HG03159 (cell line): ENCODE measurements at regions not wholly inside any gene's neighbourhood (a gene's known extent, or its start where the extent isn't known, plus 50 kb on each side); places are given as distances from the start of the nearest gene placed in this dataset.

ENCODE experiments used
- ATAC-seq: cut with Tn5 transposase; IDR thresholded peaks from one replicate; pipeline ENCODE4 v1.9.1; 2021; ENCODE audit warnings: mild to moderate bottlenecking, moderate library complexity; ENCODE audit not compliant: unreplicated experiment

GRCh38 chr17:79506150-79506870, 104.5 kb downstream of the RBFOX3 start:
- ATAC-seq: no peak

GRCh38 chr17:79505199-79505598, 105.7 kb downstream of the RBFOX3 start:
- ATAC-seq: no peak

GRCh38 chr17:79504181-79504605, 106.7 kb downstream of the RBFOX3 start:
- no peak for ATAC-seq

GRCh38 chr17:79503126-79503839, 107.6 kb downstream of the RBFOX3 start:
- ATAC-seq: no peak

GRCh38 chr17:79501910-79502309, 108.9 kb downstream of the RBFOX3 start:
- no peak for ATAC-seq

- no peak for ATAC-seq
Measured at GRCh38 chr17:79500745-79501618, 109.9 kb downstream of the RBFOX3 start.

GRCh38 chr17:79498854-79499253, 112.0 kb downstream of the RBFOX3 start:
- no peak for ATAC-seq

- no peak for ATAC-seq
Measured at GRCh38 chr17:79497777-79498348, 113.0 kb downstream of the RBFOX3 start.

GRCh38 chr17:79496422-79497005, 114.3 kb downstream of the RBFOX3 start:
- ATAC-seq: no peak

GRCh38 chr17:79495665-79496064, 115.2 kb downstream of the RBFOX3 start:
- ATAC-seq: no peak

GRCh38 chr17:79491006-79491405, 119.8 kb downstream of the RBFOX3 start:
- no peak for ATAC-seq

GRCh38 chr17:79490530-79490929, 120.3 kb downstream of the RBFOX3 start:
- ATAC-seq: no peak

- no peak for ATAC-seq
Measured at GRCh38 chr17:79487149-79487548, 123.7 kb downstream of the RBFOX3 start.

- ATAC-seq: no peak
Measured at GRCh38 chr17:79485991-79486390, 124.9 kb downstream of the RBFOX3 start.

- no peak for ATAC-seq
Measured at GRCh38 chr17:79485419-79485985, 125.3 kb downstream of the RBFOX3 start.

- no peak for ATAC-seq
Measured at GRCh38 chr17:79484600-79485418, 126.0 kb downstream of the RBFOX3 start.

GRCh38 chr17:79483842-79484241, 127.0 kb downstream of the RBFOX3 start:
- ATAC-seq: no peak

- no peak for ATAC-seq
Measured at GRCh38 chr17:79482727-79483521, 127.9 kb downstream of the RBFOX3 start.

- no peak for ATAC-seq
Measured at GRCh38 chr17:79479876-79480275, 131.0 kb downstream of the RBFOX3 start.
